Vagina (tissue), 2 donors: ENCODE measurements at regions not wholly inside any gene's neighbourhood (a gene's known extent, or its start where the extent isn't known, plus 50 kb on each side); places are given as distances from the start of the nearest gene placed in this dataset.
"Not testable (repeated sequence)": the region's sequence is repeated elsewhere in the genome, so short reads cannot be mapped to it uniquely, and the experiment has no call there.

Experiments used
- DNase-seq, 2 donors: peaks; one replicate each; pipeline ENCODE4 v3.0.0-alpha.2; 2017; ENCODE audit errors: extremely low spot score in 2 of 2
- H3K27ac ChIP-seq: fragments of 200-600 bp; sonication (generic); one replicate; pipeline ENCODE4 v1.5.1; 2019
- H3K27me3 ChIP-seq: fragments of 200-600 bp; sonication (generic); one replicate; pipeline ENCODE4 v1.5.1; 2019
- H3K36me3 ChIP-seq, 2 donors: fragments of 200-600 bp; sonication (generic); one replicate each; pipeline ENCODE4 v1.5.1; 2017 to 2019
- H3K4me1 ChIP-seq: fragments of 200-600 bp; sonication (generic); one replicate; pipeline ENCODE4 v1.5.1; 2019
- H3K4me3 ChIP-seq, 2 donors: fragments of 200-600 bp; sonication (generic); 1 replicate in 1 of 2; 2 replicates in 1 of 2; pipeline ENCODE4 v1.5.1; 2016 to 2019
- H3K9me3 ChIP-seq: fragments of 200-600 bp; sonication (generic); one replicate; pipeline ENCODE4 v1.5.1; 2019
- POLR2A ChIP-seq, 2 donors: fragments of 450-650 bp; IDR thresholded peaks; one replicate each; pipeline ENCODE4 v1.6.1; 2017; ENCODE audit warnings: antibody characterized with exemption in 2 of 2, mild to moderate bottlenecking in 2 of 2, moderate library complexity in 2 of 2
- POLR2AphosphoS5 ChIP-seq, 2 donors: sonication (generic); formaldehyde crosslinking; IDR thresholded peaks; one replicate each; pipeline ENCODE4 v1.9.0; 2017; ENCODE audit warnings: antibody characterized with exemption in 2 of 2, mild to moderate bottlenecking in 2 of 2, low read depth in 1 of 2; ENCODE audit not compliant: insufficient read depth in 1 of 2
- intact Hi-C: fragments of 100-400 bp; cut with DNase I; formaldehyde crosslinking; loops from one replicate; pipeline ENCODE4 v1.15.1; 2023
- TF ChIP-seq, protein P1 (sequence below), 3 experiments: fragments of 450-650 bp in 2 of 3; fragments of 200-600 bp in 1 of 3; sonication (generic) in 1 of 3; IDR thresholded peaks; one replicate each; pipeline ENCODE4 v1.5.1; 2017 to 2019; ENCODE audit warnings: antibody characterized with exemption in 3 of 3, mild to moderate bottlenecking in 2 of 3, moderate library complexity in 2 of 3

- DNase-seq: no peak
- no peak overlapping the region for H3K27ac ChIP-seq
- TF ChIP-seq, protein P1, sequence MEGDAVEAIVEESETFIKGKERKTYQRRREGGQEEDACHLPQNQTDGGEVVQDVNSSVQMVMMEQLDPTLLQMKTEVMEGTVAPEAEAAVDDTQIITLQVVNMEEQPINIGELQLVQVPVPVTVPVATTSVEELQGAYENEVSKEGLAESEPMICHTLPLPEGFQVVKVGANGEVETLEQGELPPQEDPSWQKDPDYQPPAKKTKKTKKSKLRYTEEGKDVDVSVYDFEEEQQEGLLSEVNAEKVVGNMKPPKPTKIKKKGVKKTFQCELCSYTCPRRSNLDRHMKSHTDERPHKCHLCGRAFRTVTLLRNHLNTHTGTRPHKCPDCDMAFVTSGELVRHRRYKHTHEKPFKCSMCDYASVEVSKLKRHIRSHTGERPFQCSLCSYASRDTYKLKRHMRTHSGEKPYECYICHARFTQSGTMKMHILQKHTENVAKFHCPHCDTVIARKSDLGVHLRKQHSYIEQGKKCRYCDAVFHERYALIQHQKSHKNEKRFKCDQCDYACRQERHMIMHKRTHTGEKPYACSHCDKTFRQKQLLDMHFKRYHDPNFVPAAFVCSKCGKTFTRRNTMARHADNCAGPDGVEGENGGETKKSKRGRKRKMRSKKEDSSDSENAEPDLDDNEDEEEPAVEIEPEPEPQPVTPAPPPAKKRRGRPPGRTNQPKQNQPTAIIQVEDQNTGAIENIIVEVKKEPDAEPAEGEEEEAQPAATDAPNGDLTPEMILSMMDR (IDR thresholded peaks at IDR 0.05): no peak
- TF ChIP-seq POLR2AphosphoS5 (IDR thresholded peaks at IDR 0.05; ENCODE audit: insufficient read depth in 1 of 2, low read depth in 1 of 2) (no peak), POLR2A (IDR thresholded peaks at IDR 0.05) (no peak)
These were observed 183.8 kb upstream of the NR2F2 start for GRCh38 chr15:96146726-96147125.

GRCh38 chr15:96147267-96147666 lies 183.2 kb upstream of the NR2F2 start:
- no peaks in the 10 kb centered on the region for H3K9me3 ChIP-seq

More at GRCh38 chr15:96146726-96147125, 183.8 kb upstream of the NR2F2 start:
- H3K36me3 ChIP-seq: no peaks in the 10 kb centered on the region
- H3K4me1 ChIP-seq: peaks cover 22% of the 10 kb centered on the region
- H3K4me3 ChIP-seq: no peak overlapping the region
- no peaks in the 10 kb centered on the region for H3K27me3 ChIP-seq
- intact Hi-C loops: loop anchor here (5.0 kb wide), 1 partner anchor 404 kb away; no protein-coding TSS in a partner anchor
- no peaks in the 10 kb centered on the region for H3K9me3 ChIP-seq

GRCh38 chr15:96150254-96150653 lies 180.2 kb upstream of the NR2F2 start:
- Histone ChIP-seq H3K36me3 (no peaks in the 10 kb centered on the region), H3K27ac (peak overlapping the region; percentile 53), H3K4me3 (no peak overlapping the region), H3K27me3 (no peaks in the 10 kb centered on the region), H3K4me1 (peaks cover 22% of the 10 kb centered on the region), H3K9me3 (no peaks in the 10 kb centered on the region)
- no peak for DNase-seq
- TF ChIP-seq POLR2A (IDR thresholded peaks at IDR 0.05) (no peak), POLR2AphosphoS5 (IDR thresholded peaks at IDR 0.05; ENCODE audit: insufficient read depth in 1 of 2, low read depth in 1 of 2) (no peak)
- TF ChIP-seq, protein P1 (IDR thresholded peaks at IDR 0.05): no peak
- intact Hi-C loops: no loop called here

More at GRCh38 chr15:96147267-96147666, 183.2 kb upstream of the NR2F2 start:
- H3K27me3 ChIP-seq: no peaks in the 10 kb centered on the region
- DNase-seq: no peak
- TF ChIP-seq, protein P1 (IDR thresholded peaks at IDR 0.05): no peak
- TF ChIP-seq POLR2A (IDR thresholded peaks at IDR 0.05) (no peak), POLR2AphosphoS5 (IDR thresholded peaks at IDR 0.05; ENCODE audit: insufficient read depth in 1 of 2, low read depth in 1 of 2) (no peak)
- intact Hi-C loops: loop anchor here (5.0 kb wide), 1 partner anchor 405 kb away; no protein-coding TSS in a partner anchor
- no peak overlapping the region for H3K4me3 ChIP-seq
- peaks cover 22% of the 10 kb centered on the region for H3K4me1 ChIP-seq
- H3K36me3 ChIP-seq: no peaks in the 10 kb centered on the region
- H3K27ac ChIP-seq: no peak overlapping the region

DNA sequence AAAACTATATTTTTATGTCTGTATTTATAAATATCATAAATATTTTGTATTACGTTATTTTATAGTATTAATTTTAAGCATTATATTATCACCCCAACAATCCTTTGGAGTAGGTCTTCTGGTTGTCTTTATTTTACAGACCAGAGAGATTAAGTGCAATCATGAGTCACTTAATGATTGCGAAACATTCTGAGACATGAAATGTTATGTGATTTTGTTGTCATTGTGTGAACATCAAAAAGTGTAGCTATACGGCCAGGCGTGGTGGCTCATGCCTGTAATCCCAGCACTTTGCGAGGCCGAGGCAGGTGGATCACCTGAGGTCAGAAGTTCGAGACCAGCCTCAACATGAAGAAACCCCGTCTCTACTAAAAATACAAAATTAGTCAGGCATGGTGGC lies 178.8 kb upstream of the NR2F2 start:
- peaks cover 22% of the 10 kb centered on the region for H3K4me1 ChIP-seq
- H3K9me3 ChIP-seq, H3K36me3 ChIP-seq, DNase-seq, H3K27me3 ChIP-seq, intact Hi-C loops, H3K4me3 ChIP-seq: not testable (repeated sequence)
- H3K27ac ChIP-seq: peak overlapping the region; percentile 4
- peak; percentile 35 to 73 for TF ChIP-seq POLR2AphosphoS5 (IDR thresholded peaks at IDR 0.05; ENCODE audit: insufficient read depth in 1 of 2, low read depth in 1 of 2)

GRCh38 chr15:96153929-96154328 lies 176.6 kb upstream of the NR2F2 start:
- DNase-seq: no peak
- Histone ChIP-seq H3K27ac (no peak overlapping the region), H3K4me3 (no peak overlapping the region), H3K4me1 (peaks cover 20% of the 10 kb centered on the region), H3K27me3 (no peaks in the 10 kb centered on the region), H3K9me3 (no peaks in the 10 kb centered on the region), H3K36me3 (no peaks in the 10 kb centered on the region)
- intact Hi-C loops: no loop called here
- TF ChIP-seq POLR2A (IDR thresholded peaks at IDR 0.05): no peak
- TF ChIP-seq, protein P1 (IDR thresholded peaks at IDR 0.05): no peak
- TF ChIP-seq POLR2AphosphoS5 (IDR thresholded peaks at IDR 0.05; ENCODE audit: insufficient read depth in 1 of 2, low read depth in 1 of 2): no peak
